NCI-H2196 treated with DMSO at 0.1 percent for 48 hours (cell line): ENCODE measurements at regions not wholly inside any gene's neighbourhood (a gene's known extent, or its start where the extent isn't known, plus 50 kb on each side); places are given as distances from the start of the nearest gene placed in this dataset.

Experiments used
- DNase-seq: peaks from one replicate; lab custom pipeline; 2025; ENCODE audit not compliant: unreplicated experiment; lab: John Stamatoyannopoulos, UW

- DNase-seq: no peak
These were observed 2324.1 kb downstream of the MAT2B start for GRCh38 chr5:165829504-165829903.

GRCh38 chr5:165834891-165835290 is 2329.5 kb downstream of the MAT2B start:
- no peak for DNase-seq

- DNase-seq: no peak
These were observed 2330.6 kb downstream of the MAT2B start for GRCh38 chr5:165836046-165836445.

GRCh38 chr5:165837286-165837685 is 2331.9 kb downstream of the MAT2B start:
- no peak for DNase-seq

GRCh38 chr5:165844571-165844970 is 2339.2 kb downstream of the MAT2B start:
- no peak for DNase-seq

GRCh38 chr5:165858118-165858517 is 2352.7 kb downstream of the MAT2B start:
- DNase-seq: no peak

- no peak for DNase-seq
These were observed 2353.8 kb downstream of the MAT2B start for GRCh38 chr5:165859251-165859650.

- DNase-seq: no peak
These were observed 2357.8 kb downstream of the MAT2B start for GRCh38 chr5:165863239-165863638.

- no peak for DNase-seq
These were observed 2365.9 kb downstream of the MAT2B start for GRCh38 chr5:165871291-165871690.

GRCh38 chr5:165874851-165875250 is 2369.4 kb downstream of the MAT2B start:
- no peak for DNase-seq

- no peak for DNase-seq
These were observed 2371.1 kb downstream of the MAT2B start for GRCh38 chr5:165876538-165876937.

- DNase-seq: no peak
These were observed 2372.1 kb downstream of the MAT2B start for GRCh38 chr5:165877475-165877874.

GRCh38 chr5:165881259-165881658 is 2375.8 kb downstream of the MAT2B start:
- DNase-seq: no peak

GRCh38 chr5:165882099-165882498 is 2376.7 kb downstream of the MAT2B start:
- no peak for DNase-seq

GRCh38 chr5:165885623-165886350 is 2380.4 kb downstream of the MAT2B start:
- DNase-seq: no peak

- DNase-seq: no peak
These were observed 2381.7 kb downstream of the MAT2B start for GRCh38 chr5:165887147-165887546.

GRCh38 chr5:165892383-165892782 is 2387.0 kb downstream of the MAT2B start:
- DNase-seq: no peak

- DNase-seq: no peak
These were observed 2389.5 kb downstream of the MAT2B start for GRCh38 chr5:165894916-165895315.

- DNase-seq: no peak
These were observed 2387.6 kb upstream of the WWC1 start for GRCh38 chr5:165903835-165904234.

- no peak for DNase-seq
These were observed 2384.6 kb upstream of the WWC1 start for GRCh38 chr5:165906871-165907270.

GRCh38 chr5:165913059-165913458 is 2378.4 kb upstream of the WWC1 start:
- no peak for DNase-seq

- no peak for DNase-seq
These were observed 2377.0 kb upstream of the WWC1 start for GRCh38 chr5:165914456-165914855.

- DNase-seq: no peak
These were observed 2372.2 kb upstream of the WWC1 start for GRCh38 chr5:165919196-165919595.
